SK-N-SH treated with all-trans-retinoic acid at 6 μM for 48 hours (cell line): ENCODE measurements at regions not wholly inside any gene's neighbourhood (a gene's known extent, or its start where the extent isn't known, plus 50 kb on each side); places are given as distances from the start of the nearest gene placed in this dataset.

Experiments
- ARNTL ChIP-seq: fragments of 450-650 bp; formaldehyde crosslinking; IDR thresholded peaks from 2 replicates; pipeline ENCODE4 v1.5.0; 2020; ENCODE audit warnings: low read depth, mild to moderate bottlenecking, moderate library complexity, borderline replicate concordance
- PATZ1 ChIP-seq: fragments of 250-450 bp; sonication (Bioruptor Pico); IDR thresholded peaks from 2 replicates; pipeline ENCODE4 v1.8.0; 2020; ENCODE audit warnings: mild to moderate bottlenecking, moderate library complexity, borderline replicate concordance
- POU6F1 ChIP-seq: fragments of 250-450 bp; sonication (Bioruptor Pico); IDR thresholded peaks from 2 replicates; pipeline ENCODE4 v1.8.0; 2021; ENCODE audit warnings: low read depth, mild to moderate bottlenecking, moderate library complexity, borderline replicate concordance
- TCF4 ChIP-seq: fragments of 250-450 bp; sonication (Bioruptor Pico); IDR thresholded peaks from 2 replicates; pipeline ENCODE4 v1.8.0; 2021; ENCODE audit warnings: mild to moderate bottlenecking, moderate library complexity, borderline replicate concordance
- TOX ChIP-seq: fragments of 250-450 bp; sonication (Bioruptor Pico); IDR thresholded peaks from 2 replicates; pipeline ENCODE4 v1.8.0; 2021; ENCODE audit warnings: mild to moderate bottlenecking, moderate library complexity, borderline replicate concordance
- TSHZ2 ChIP-seq: fragments of 250-450 bp; sonication (Bioruptor Pico); IDR thresholded peaks from 2 replicates; pipeline ENCODE4 v1.5.0; 2020; ENCODE audit warnings: mild to moderate bottlenecking, moderate library complexity
- ZC3H10 ChIP-seq: fragments of 250-450 bp; sonication (Bioruptor Pico); IDR thresholded peaks from 2 replicates; pipeline ENCODE4 v1.5.1; 2021; ENCODE audit warnings: mild to moderate bottlenecking, moderate library complexity
- ZFP30 ChIP-seq: fragments of 450-650 bp; formaldehyde crosslinking; IDR thresholded peaks from 2 replicates; pipeline ENCODE4 v1.5.0; 2022; ENCODE audit warnings: mild to moderate bottlenecking, moderate library complexity

- TF ChIP-seq TSHZ2 (CRISPR knock-in tag) (no peak), TCF4 (CRISPR knock-in tag) (no peak), ZC3H10 (CRISPR knock-in tag) (no peak), POU6F1 (CRISPR knock-in tag) (no peak), TOX (CRISPR knock-in tag) (no peak), ARNTL (CRISPR knock-in tag) (no peak), ZFP30 (CRISPR knock-in tag) (no peak), PATZ1 (CRISPR knock-in tag) (no peak)
These were observed 139.1 kb downstream of the BASP1 start for GRCh38 chr5:17356551-17356950.
